Ishikawa (cell line): ENCODE measurements at regions not wholly inside any gene's neighbourhood (a gene's known extent, or its start where the extent isn't known, plus 50 kb on each side); places are given as distances from the start of the nearest gene placed in this dataset.

Source experiments
- CEBPB ChIP-seq: IDR thresholded peaks from 2 replicates; pipeline ENCODE4 v1.6.1; 2012
- CREB1 ChIP-seq: IDR thresholded peaks from 2 replicates; pipeline ENCODE4 v1.6.1; 2012; ENCODE audit warnings: low read depth
- EGR1 ChIP-seq: IDR thresholded peaks from 2 replicates; pipeline ENCODE4 v1.6.1; 2012
- EP300 ChIP-seq: IDR thresholded peaks from 2 replicates; pipeline ENCODE4 v1.6.1; 2012; ENCODE audit warnings: borderline replicate concordance
- FOXM1 ChIP-seq: IDR thresholded peaks from 2 replicates; pipeline ENCODE4 v1.6.1; 2012; ENCODE audit warnings: low read depth, borderline replicate concordance
- RAD21 ChIP-seq: IDR thresholded peaks from 2 replicates; pipeline ENCODE4 v1.6.1; 2012; ENCODE audit warnings: low read depth
- TAF1 ChIP-seq: IDR thresholded peaks from 2 replicates; pipeline ENCODE4 v1.6.1; 2012; ENCODE audit warnings: low read depth, mild to moderate bottlenecking
- YY1 ChIP-seq: IDR thresholded peaks from 2 replicates; pipeline ENCODE4 v1.6.1; 2012; ENCODE audit warnings: low read depth
- TF ChIP-seq, protein P1 (sequence below): IDR thresholded peaks from 2 replicates; pipeline ENCODE4 v1.6.1; 2012; ENCODE audit warnings: low read depth, mild to moderate bottlenecking
- TF ChIP-seq, protein P2 (sequence below): IDR thresholded peaks from 2 replicates; pipeline ENCODE4 v1.6.1; 2012

DNA sequence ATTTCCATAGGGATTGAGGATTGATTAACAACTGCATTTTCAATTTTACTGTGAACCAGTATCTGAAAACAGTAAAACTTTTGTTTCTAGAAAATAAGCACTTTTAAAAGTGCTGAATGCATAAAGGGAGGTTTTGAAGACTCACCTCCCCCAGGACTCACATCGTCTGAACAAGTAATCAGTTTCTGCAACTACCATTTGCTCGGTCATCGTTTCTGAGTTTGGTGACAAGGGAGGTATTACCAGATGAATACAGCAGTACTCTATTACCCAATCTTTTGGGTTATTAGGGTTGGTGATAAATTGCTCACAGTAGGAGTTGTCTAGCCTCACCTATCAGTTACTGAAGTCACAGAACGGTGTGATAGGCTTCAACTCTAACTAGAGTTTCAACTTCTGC is 234.5 kb upstream of the FN1 start:
- TF ChIP-seq YY1 (no peak), FOXM1 (no peak), RAD21 (no peak), EP300 (no peak), EGR1 (no peak), CREB1 (no peak), TAF1 (no peak), CEBPB (no peak)
- TF ChIP-seq, protein P1, sequence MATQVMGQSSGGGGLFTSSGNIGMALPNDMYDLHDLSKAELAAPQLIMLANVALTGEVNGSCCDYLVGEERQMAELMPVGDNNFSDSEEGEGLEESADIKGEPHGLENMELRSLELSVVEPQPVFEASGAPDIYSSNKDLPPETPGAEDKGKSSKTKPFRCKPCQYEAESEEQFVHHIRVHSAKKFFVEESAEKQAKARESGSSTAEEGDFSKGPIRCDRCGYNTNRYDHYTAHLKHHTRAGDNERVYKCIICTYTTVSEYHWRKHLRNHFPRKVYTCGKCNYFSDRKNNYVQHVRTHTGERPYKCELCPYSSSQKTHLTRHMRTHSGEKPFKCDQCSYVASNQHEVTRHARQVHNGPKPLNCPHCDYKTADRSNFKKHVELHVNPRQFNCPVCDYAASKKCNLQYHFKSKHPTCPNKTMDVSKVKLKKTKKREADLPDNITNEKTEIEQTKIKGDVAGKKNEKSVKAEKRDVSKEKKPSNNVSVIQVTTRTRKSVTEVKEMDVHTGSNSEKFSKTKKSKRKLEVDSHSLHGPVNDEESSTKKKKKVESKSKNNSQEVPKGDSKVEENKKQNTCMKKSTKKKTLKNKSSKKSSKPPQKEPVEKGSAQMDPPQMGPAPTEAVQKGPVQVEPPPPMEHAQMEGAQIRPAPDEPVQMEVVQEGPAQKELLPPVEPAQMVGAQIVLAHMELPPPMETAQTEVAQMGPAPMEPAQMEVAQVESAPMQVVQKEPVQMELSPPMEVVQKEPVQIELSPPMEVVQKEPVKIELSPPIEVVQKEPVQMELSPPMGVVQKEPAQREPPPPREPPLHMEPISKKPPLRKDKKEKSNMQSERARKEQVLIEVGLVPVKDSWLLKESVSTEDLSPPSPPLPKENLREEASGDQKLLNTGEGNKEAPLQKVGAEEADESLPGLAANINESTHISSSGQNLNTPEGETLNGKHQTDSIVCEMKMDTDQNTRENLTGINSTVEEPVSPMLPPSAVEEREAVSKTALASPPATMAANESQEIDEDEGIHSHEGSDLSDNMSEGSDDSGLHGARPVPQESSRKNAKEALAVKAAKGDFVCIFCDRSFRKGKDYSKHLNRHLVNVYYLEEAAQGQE = no peak
- TF ChIP-seq, protein P2, sequence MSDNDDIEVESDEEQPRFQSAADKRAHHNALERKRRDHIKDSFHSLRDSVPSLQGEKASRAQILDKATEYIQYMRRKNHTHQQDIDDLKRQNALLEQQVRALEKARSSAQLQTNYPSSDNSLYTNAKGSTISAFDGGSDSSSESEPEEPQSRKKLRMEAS = no peak
